ENCODE measurements at regions not wholly inside any gene's neighbourhood (a gene's known extent, or its start where the extent isn't known, plus 50 kb on each side); places are given as distances from the start of the nearest gene placed in this dataset.

GRCh38 chr2:6212491-6212890 lies 520.3 kb downstream of the SOX11 start:
- ATAC-seq, result no peak
- TF ChIP-seq TCF4 (CRISPR knock-in tag; IDR thresholded peaks at IDR 0.05; ENCODE audit: borderline replicate concordance), result no peak
- no peak for TF ChIP-seq RARB (CRISPR knock-in tag; IDR thresholded peaks at IDR 0.05)
- TF ChIP-seq TSHZ2 (CRISPR knock-in tag; IDR thresholded peaks at IDR 0.05), result no peak
- TF ChIP-seq CSRNP3 (CRISPR knock-in tag; IDR thresholded peaks at IDR 0.05), result no peak
- TF ChIP-seq ZNF8 (CRISPR knock-in tag; IDR thresholded peaks at IDR 0.05), result no peak
- no peak for TF ChIP-seq ESRRG (CRISPR knock-in tag; IDR thresholded peaks at IDR 0.05)
- TF ChIP-seq ISL1 (CRISPR knock-in tag; IDR thresholded peaks at IDR 0.05), result no peak
- no peak for TF ChIP-seq ARNTL (CRISPR knock-in tag; IDR thresholded peaks at IDR 0.05; ENCODE audit: borderline replicate concordance, low read depth)
- no peak for TF ChIP-seq CREB5 (CRISPR knock-in tag; IDR thresholded peaks at IDR 0.05; ENCODE audit: low read depth)
- TF ChIP-seq ZNF565 (CRISPR knock-in tag; conservative IDR thresholded peaks at IDR 0.05; ENCODE audit: low read depth), result no peak
- no peak for TF ChIP-seq PATZ1 (CRISPR knock-in tag; IDR thresholded peaks at IDR 0.05; ENCODE audit: borderline replicate concordance)
- TF ChIP-seq CSDC2 (CRISPR knock-in tag; IDR thresholded peaks at IDR 0.05), result no peak
- TF ChIP-seq ZFP3 (CRISPR knock-in tag; IDR thresholded peaks at IDR 0.05), result no peak
- no peak for TF ChIP-seq ZFP30 (CRISPR knock-in tag; IDR thresholded peaks at IDR 0.05)
- TF ChIP-seq SNAI2 (CRISPR knock-in tag; IDR thresholded peaks at IDR 0.05), result no peak
- TF ChIP-seq ZNF70 (CRISPR knock-in tag; IDR thresholded peaks at IDR 0.05), result no peak

GRCh38 chr2:6213056-6213780 lies 521.0 kb downstream of the SOX11 start:
- TF ChIP-seq BACH2 (CRISPR knock-in tag; IDR thresholded peaks at IDR 0.05; ENCODE audit: borderline replicate concordance) (no peak), ZNF8 (CRISPR knock-in tag; IDR thresholded peaks at IDR 0.05) (no peak), TSHZ2 (CRISPR knock-in tag; IDR thresholded peaks at IDR 0.05) (no peak), PATZ1 (CRISPR knock-in tag; IDR thresholded peaks at IDR 0.05; ENCODE audit: borderline replicate concordance) (no peak), GLIS3 (CRISPR knock-in tag; IDR thresholded peaks at IDR 0.05) (no peak), ISL1 (CRISPR knock-in tag; IDR thresholded peaks at IDR 0.05) (no peak), CREB5 (CRISPR knock-in tag; IDR thresholded peaks at IDR 0.05; ENCODE audit: low read depth) (no peak), ZNF70 (CRISPR knock-in tag; IDR thresholded peaks at IDR 0.05) (no peak), TCF4 (CRISPR knock-in tag; IDR thresholded peaks at IDR 0.05; ENCODE audit: borderline replicate concordance) (no peak), PPARA (CRISPR knock-in tag; IDR thresholded peaks at IDR 0.05; ENCODE audit: borderline replicate concordance) (no peak), CSRNP3 (CRISPR knock-in tag; IDR thresholded peaks at IDR 0.05) (no peak), OSR1 (CRISPR knock-in tag; IDR thresholded peaks at IDR 0.05) (no peak)
- ATAC-seq, result no peak

Measured in SK-N-SH treated with all-trans-retinoic acid at 6 μM for 48 hours (cell line).